ENCODE measurements at regions not wholly inside any gene's neighbourhood (a gene's known extent, or its start where the extent isn't known, plus 50 kb on each side); places are given as distances from the start of the nearest gene placed in this dataset.

DNA sequence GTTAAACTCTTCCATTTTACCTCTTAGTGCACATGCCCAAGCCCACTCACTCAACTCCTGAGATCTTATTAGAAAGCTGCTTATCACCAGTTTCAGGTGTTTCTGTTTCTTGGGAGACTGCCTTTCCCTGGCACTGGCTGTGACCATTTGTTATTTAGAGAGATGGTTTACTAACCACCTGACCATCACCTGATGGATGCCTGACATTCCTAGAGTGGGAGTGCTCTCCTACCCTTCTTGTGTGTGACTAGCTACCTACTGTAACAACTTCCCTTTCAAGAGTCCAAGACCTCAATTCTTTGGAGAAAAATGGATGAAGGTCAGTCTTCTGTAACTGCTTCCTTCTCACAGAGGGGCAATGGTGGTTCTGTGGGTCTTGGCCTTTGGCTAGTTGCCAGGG is 755.2 kb upstream of the ADAMTS5 start:
- H2AFZ ChIP-seq (ENCODE audit: low read depth, low read length): no peak overlapping the region
- H3K36me3 ChIP-seq (ENCODE audit: control insufficient read depth, insufficient read depth, low read length): no peaks in the 10 kb centered on the region
- in situ Hi-C loops (cut with MboI): no loop called here
- H3K9me3 ChIP-seq (replicated peaks; ENCODE audit: control insufficient read depth, insufficient read depth, low read depth, low read length): peaks cover 3% of the 10 kb centered on the region; the same call in 1 of the 2 replicates
- no TSS peak for BruUV-seq (replicated peaks)
- H3K27ac ChIP-seq (ENCODE audit: extremely low read depth, low read depth, low read length): no peak overlapping the region
- FAIRE-seq: no peak
- no peaks in the 10 kb centered on the region for H3K79me2 ChIP-seq (ENCODE audit: control insufficient read depth, insufficient read depth, low read length)
- no peaks in the 10 kb centered on the region for H3K27me3 ChIP-seq (ENCODE audit: control insufficient read depth in 2 of 2, insufficient read depth in 2 of 2, low read length in 2 of 2)
- ATAC-seq: no peak
- no peak for TF ChIP-seq NR2C1 (IDR thresholded peaks at IDR 0.05)
- TF ChIP-seq NR2C1 (tag; IDR thresholded peaks at IDR 0.05): no peak
- TF ChIP-seq GABPB1 (CRISPR knock-in tag; IDR thresholded peaks at IDR 0.05): no peak
- TF ChIP-seq TSC22D4 (tag; IDR thresholded peaks at IDR 0.05): no peak
- no peak for TF ChIP-seq SRF (CRISPR knock-in tag; IDR thresholded peaks at IDR 0.05)
- TF ChIP-seq ZNF133 (CRISPR knock-in tag; IDR thresholded peaks at IDR 0.05): no peak
- TF ChIP-seq SIN3A (IDR thresholded peaks at IDR 0.05; ENCODE audit: borderline replicate concordance in 2 of 2, control insufficient read depth in 1 of 2, low read depth in 2 of 2, low read length in 2 of 2): no peak
- no peak for TF ChIP-seq ZNF280A (IDR thresholded peaks at IDR 0.05; ENCODE audit: low read depth, partially characterized antibody)
- TF ChIP-seq DACH1 (IDR thresholded peaks at IDR 0.05; ENCODE audit: partially characterized antibody): no peak
- TF ChIP-seq AFF4 (CRISPR knock-in tag; IDR thresholded peaks at IDR 0.05): no peak
- no peak for TF ChIP-seq ZBTB11 (CRISPR knock-in tag; IDR thresholded peaks at IDR 0.05)
- no peak for TF ChIP-seq ZKSCAN8 (CRISPR knock-in tag; IDR thresholded peaks at IDR 0.05)
- H4K20me1 ChIP-seq (replicated peaks; ENCODE audit: control insufficient read depth, insufficient read depth, low read length): no peaks in the 10 kb centered on the region
- DNase-seq (ENCODE audit: extremely low read depth in 1 of 4, low spot score in 3 of 4): no peak
- H3K9me1 ChIP-seq (ENCODE audit: control insufficient read depth, insufficient read depth, low read length): no peaks in the 10 kb centered on the region
- intact Hi-C loops (cut with micrococcal nuclease): no loop called here
- CTCF ChIA-PET (ENCODE audit: low intra/inter-chr PET ratio): no interaction called here
- H3K9ac ChIP-seq (ENCODE audit: insufficient read depth in 1 of 2, low read depth in 2 of 2, low read length in 2 of 2): no peak overlapping the region
- POLR2A ChIA-PET: no interaction called here
- no peak overlapping the region for H3K4me2 ChIP-seq (ENCODE audit: insufficient read depth, low read length)
- no peak overlapping the region for H3K4me3 ChIP-seq
- no peaks in the 10 kb centered on the region for H3K4me1 ChIP-seq (replicated peaks in 1 of 2; ENCODE audit: control insufficient read depth in 2 of 2, insufficient read depth in 2 of 2, low read length in 2 of 2)
